Ishikawa (cell line): ENCODE measurements at regions not wholly inside any gene's neighbourhood (a gene's known extent, or its start where the extent isn't known, plus 50 kb on each side); places are given as distances from the start of the nearest gene placed in this dataset.

Experiments
- CEBPB ChIP-seq: IDR thresholded peaks from 2 replicates; pipeline ENCODE4 v1.6.1; 2012
- CREB1 ChIP-seq: IDR thresholded peaks from 2 replicates; pipeline ENCODE4 v1.6.1; 2012; ENCODE audit warnings: low read depth
- EGR1 ChIP-seq: IDR thresholded peaks from 2 replicates; pipeline ENCODE4 v1.6.1; 2012
- EP300 ChIP-seq: IDR thresholded peaks from 2 replicates; pipeline ENCODE4 v1.6.1; 2012; ENCODE audit warnings: borderline replicate concordance
- FOXM1 ChIP-seq: IDR thresholded peaks from 2 replicates; pipeline ENCODE4 v1.6.1; 2012; ENCODE audit warnings: low read depth, borderline replicate concordance
- NFIC ChIP-seq: IDR thresholded peaks from 2 replicates; pipeline ENCODE4 v1.6.1; 2012
- RAD21 ChIP-seq: IDR thresholded peaks from 2 replicates; pipeline ENCODE4 v1.6.1; 2012; ENCODE audit warnings: low read depth
- REST ChIP-seq: IDR thresholded peaks from 2 replicates; pipeline ENCODE4 v1.6.1; 2012; ENCODE audit warnings: low read depth, mild to moderate bottlenecking
- TAF1 ChIP-seq: IDR thresholded peaks from 2 replicates; pipeline ENCODE4 v1.6.1; 2012; ENCODE audit warnings: low read depth, mild to moderate bottlenecking
- TCF12 ChIP-seq: IDR thresholded peaks from 2 replicates; pipeline ENCODE4 v1.6.1; 2012; ENCODE audit warnings: low read depth
- TEAD4 ChIP-seq: IDR thresholded peaks from 2 replicates; pipeline ENCODE4 v1.6.1; 2012
- USF1 ChIP-seq: IDR thresholded peaks from 2 replicates; pipeline ENCODE4 v1.6.1; 2012
- YY1 ChIP-seq: IDR thresholded peaks from 2 replicates; pipeline ENCODE4 v1.6.1; 2012; ENCODE audit warnings: low read depth
- ZBTB7A ChIP-seq: IDR thresholded peaks from 2 replicates; pipeline ENCODE4 v1.6.1; 2012; ENCODE audit warnings: low read depth
- TF ChIP-seq, protein P1 (sequence below): IDR thresholded peaks from 2 replicates; pipeline ENCODE4 v1.6.1; 2012

- TF ChIP-seq EP300 (no peak), YY1 (no peak)
Measured at GRCh38 chr17:72296456-72296855, 175.6 kb downstream of the SOX9 start.

GRCh38 chr17:72297326-72298115 is 176.7 kb downstream of the SOX9 start:
- no peak for TF ChIP-seq YY1
- TF ChIP-seq EGR1: 0 out of 2 replicates have a peak, but pooled peaks have one; percentile 39
- TF ChIP-seq EP300: no peak
- TF ChIP-seq CEBPB: no peak
- no peak for TF ChIP-seq TAF1
- no peak for TF ChIP-seq ZBTB7A
- TF ChIP-seq FOXM1: no peak
- TF ChIP-seq NFIC: 0 out of 2 replicates have a peak, but pooled peaks have one; percentile 24

DNA sequence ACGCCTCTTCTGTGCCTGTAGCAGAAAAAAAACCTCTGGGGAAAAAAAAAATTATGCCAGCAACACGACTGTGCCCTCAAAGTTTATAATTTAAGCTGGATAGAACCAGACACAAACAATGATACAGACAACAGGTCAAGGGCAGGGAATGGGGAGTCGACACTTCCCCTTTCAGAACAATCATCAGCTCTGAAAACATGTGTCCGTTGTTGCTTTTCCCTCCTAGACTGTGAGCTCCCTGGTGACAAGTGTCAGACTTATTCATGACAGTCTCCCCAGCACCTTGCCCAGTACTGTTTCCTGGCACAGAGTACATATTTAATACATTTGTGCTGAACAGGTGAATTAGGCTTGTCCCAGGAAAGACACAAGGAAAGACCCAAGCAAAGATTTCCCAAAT is 178.3 kb downstream of the SOX9 start:
- TF ChIP-seq CEBPB: no peak
- no peak for TF ChIP-seq TCF12
- TF ChIP-seq CREB1: no peak
- TF ChIP-seq ZBTB7A: no peak
- no peak for TF ChIP-seq TAF1
- no peak for TF ChIP-seq NFIC
- no peak for TF ChIP-seq EGR1
- no peak for TF ChIP-seq FOXM1
- no peak for TF ChIP-seq EP300
- no peak for TF ChIP-seq REST
- TF ChIP-seq RAD21: no peak
- TF ChIP-seq, protein P1, sequence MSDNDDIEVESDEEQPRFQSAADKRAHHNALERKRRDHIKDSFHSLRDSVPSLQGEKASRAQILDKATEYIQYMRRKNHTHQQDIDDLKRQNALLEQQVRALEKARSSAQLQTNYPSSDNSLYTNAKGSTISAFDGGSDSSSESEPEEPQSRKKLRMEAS: no peak
- no peak for TF ChIP-seq TEAD4
- TF ChIP-seq YY1: no peak

DNA sequence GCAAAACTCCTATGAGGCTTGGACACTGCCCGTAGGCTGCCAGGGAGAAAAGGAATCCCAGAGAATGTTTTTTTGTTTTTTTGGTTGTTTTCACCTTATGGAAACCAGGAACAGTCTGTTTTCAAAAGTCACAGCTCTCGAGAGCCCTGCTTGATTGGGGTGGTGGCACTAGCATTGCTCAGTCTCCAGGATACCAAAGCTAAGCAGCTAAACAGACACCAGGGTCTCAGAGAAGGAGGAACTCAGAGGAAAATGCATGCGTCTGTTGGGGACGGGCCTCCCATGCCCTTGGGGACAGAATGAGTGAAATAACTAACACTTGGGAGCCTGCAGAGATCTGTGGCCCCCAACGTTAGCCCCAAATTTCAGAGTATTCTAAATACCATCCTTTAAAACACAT is 178.8 kb downstream of the SOX9 start:
- no peak for TF ChIP-seq NFIC
- TF ChIP-seq TAF1: no peak
- TF ChIP-seq EP300: no peak
- no peak for TF ChIP-seq REST
- TF ChIP-seq TCF12: no peak
- TF ChIP-seq EGR1: no peak
- no peak for TF ChIP-seq TEAD4
- no peak for TF ChIP-seq USF1
- no peak for TF ChIP-seq YY1
- TF ChIP-seq FOXM1: no peak
- no peak for TF ChIP-seq CEBPB

GRCh38 chr17:72301887-72302286 is 181.1 kb downstream of the SOX9 start:
- no peak for TF ChIP-seq CEBPB
- TF ChIP-seq TCF12: no peak
- TF ChIP-seq CREB1: no peak

DNA sequence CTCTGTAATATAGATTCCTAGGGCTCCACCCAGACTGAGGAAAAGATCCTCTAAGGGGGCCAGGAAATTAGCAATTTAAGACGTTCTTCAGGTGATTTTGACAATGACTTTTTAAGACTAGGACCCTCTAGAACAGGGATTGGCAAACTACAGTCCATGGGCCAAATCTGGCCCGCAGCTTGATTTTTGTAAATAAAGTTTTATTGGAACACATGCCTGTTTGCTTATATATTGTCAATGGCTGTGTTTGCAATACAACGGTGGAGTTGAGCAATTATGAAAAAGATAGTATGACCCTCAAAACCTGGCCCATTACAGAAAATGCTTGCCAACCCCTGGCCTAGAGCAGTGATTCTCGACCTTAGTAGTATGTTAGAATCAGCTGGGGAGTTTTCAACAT is 181.9 kb downstream of the SOX9 start:
- TF ChIP-seq REST: no peak
- TF ChIP-seq TEAD4: no peak
- TF ChIP-seq CREB1: no peak
- no peak for TF ChIP-seq TCF12
- TF ChIP-seq EP300: no peak
- no peak for TF ChIP-seq CEBPB
- no peak for TF ChIP-seq USF1
- no peak for TF ChIP-seq ZBTB7A
- no peak for TF ChIP-seq FOXM1
- TF ChIP-seq TAF1: no peak
- no peak for TF ChIP-seq NFIC
- TF ChIP-seq, protein P1: no peak
- TF ChIP-seq RAD21: no peak
- TF ChIP-seq YY1: no peak
- no peak for TF ChIP-seq EGR1
